Suprapubic skin (tissue), 3 donors: ENCODE measurements at regions not wholly inside any gene's neighbourhood (a gene's known extent, or its start where the extent isn't known, plus 50 kb on each side); places are given as distances from the start of the nearest gene placed in this dataset.

Experiments
- POLR2A ChIP-seq, 2 donors: fragments of 450-650 bp; IDR thresholded peaks; one replicate each; pipeline ENCODE4 v1.6.1; 2017; ENCODE audit warnings: antibody characterized with exemption in 2 of 2, mild to moderate bottlenecking in 2 of 2, moderate library complexity in 2 of 2
- TF ChIP-seq, protein P1 (sequence below), 2 donors: fragments of 200-600 bp in 1 of 2; fragments of 450-650 bp in 1 of 2; sonication (generic) in 1 of 2; IDR thresholded peaks; one replicate each; pipeline ENCODE4 v1.5.1; 2016 to 2019; ENCODE audit warnings: antibody characterized with exemption in 2 of 2, mild to moderate bottlenecking in 1 of 2, moderate library complexity in 1 of 2

DNA sequence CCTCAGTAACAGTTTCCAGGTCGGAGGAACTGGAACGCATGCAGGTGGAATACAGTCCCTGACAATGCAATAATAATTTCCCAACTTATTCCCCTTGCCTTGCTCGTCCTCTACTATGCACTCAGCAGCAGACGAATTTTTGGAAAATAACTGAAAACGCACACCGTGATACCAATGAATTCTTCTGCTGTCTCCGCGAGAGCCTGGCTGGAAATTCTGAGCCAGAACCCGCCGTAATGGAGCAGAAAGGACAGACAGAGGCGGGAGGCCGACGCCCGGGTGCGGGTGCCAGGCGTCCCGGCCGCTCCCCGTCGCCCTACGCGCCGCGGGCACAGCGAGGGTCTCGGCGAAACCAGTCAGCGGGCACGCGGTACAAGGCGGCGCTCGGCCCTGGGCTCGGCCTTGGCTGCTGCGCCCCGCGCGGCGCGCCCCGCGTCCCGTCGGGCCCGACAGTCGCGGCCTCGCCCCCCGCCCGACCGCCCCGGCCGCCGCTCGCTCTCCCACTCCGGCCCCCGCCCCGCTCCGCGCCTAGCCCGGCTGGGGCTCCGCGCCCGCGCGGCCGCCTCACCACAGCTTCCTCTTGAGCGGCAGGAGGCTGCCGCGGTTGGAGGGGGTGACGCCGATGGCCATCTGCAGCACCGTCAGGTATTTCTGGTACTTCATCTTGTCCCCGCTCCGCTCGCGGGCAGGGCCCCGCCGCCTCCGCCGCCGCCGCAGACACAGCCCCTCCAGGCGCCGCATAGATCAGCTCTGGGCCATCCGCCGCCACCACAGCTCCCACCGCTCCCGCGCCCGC lies 114.5 kb upstream of the GOLGA8J start:
- TF ChIP-seq, protein P1, sequence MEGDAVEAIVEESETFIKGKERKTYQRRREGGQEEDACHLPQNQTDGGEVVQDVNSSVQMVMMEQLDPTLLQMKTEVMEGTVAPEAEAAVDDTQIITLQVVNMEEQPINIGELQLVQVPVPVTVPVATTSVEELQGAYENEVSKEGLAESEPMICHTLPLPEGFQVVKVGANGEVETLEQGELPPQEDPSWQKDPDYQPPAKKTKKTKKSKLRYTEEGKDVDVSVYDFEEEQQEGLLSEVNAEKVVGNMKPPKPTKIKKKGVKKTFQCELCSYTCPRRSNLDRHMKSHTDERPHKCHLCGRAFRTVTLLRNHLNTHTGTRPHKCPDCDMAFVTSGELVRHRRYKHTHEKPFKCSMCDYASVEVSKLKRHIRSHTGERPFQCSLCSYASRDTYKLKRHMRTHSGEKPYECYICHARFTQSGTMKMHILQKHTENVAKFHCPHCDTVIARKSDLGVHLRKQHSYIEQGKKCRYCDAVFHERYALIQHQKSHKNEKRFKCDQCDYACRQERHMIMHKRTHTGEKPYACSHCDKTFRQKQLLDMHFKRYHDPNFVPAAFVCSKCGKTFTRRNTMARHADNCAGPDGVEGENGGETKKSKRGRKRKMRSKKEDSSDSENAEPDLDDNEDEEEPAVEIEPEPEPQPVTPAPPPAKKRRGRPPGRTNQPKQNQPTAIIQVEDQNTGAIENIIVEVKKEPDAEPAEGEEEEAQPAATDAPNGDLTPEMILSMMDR (IDR thresholded peaks at IDR 0.05) = no peak
- TF ChIP-seq POLR2A (IDR thresholded peaks at IDR 0.05) = no peak
